Left cardiac atrium (tissue), 4 donors: ENCODE measurements at regions not wholly inside any gene's neighbourhood (a gene's known extent, or its start where the extent isn't known, plus 50 kb on each side); places are given as distances from the start of the nearest gene placed in this dataset.

ENCODE experiments used
- ATAC-seq, 2 donors: fragments of 200-7000 bp; cut with Tn5 transposase; one replicate each; pipeline ENCODE4 v1.9.1; 2020; ENCODE audit warnings: mild to moderate bottlenecking in 2 of 2, moderate library complexity in 2 of 2
- DNase-seq: peaks from one replicate; pipeline ENCODE4 v3.0.0-alpha.2; 2020
- intact Hi-C, 2 donors: fragments of 100-400 bp; cut with DNase I; formaldehyde crosslinking; loops; one replicate each; pipeline versions ENCODE4 v1.14.1 to v1.15.1; 2022 to 2023
- donor health status: DM: no; HTN: yes; CAD: no.
- donor health status: DM: no; HTN: yes; CAD: no; lungs with severe emphysema.
- donor health status: DM: yes; HTN: yes; CAD: no.
- donor health status: Dilated cardiomyopathy.

GRCh38 chr20:20850407-20850806 is 138.0 kb upstream of the RALGAPA2 start:
- ATAC-seq (no peak), DNase-seq (no peak)
- intact Hi-C loops, result loop anchor here in 1 of 2 donors (5.0 kb wide), 1 partner anchor 652 kb away; no protein-coding TSS in a partner anchor

- ATAC-seq (no peak), DNase-seq (no peak)
- intact Hi-C loops, result no loop called here
Measured at GRCh38 chr20:20849161-20849560, 136.7 kb upstream of the RALGAPA2 start.

- no peak for ATAC-seq
- no peak for DNase-seq
- intact Hi-C loops, result no loop called here
Measured at GRCh38 chr20:20847814-20848213, 135.4 kb upstream of the RALGAPA2 start.

GRCh38 chr20:20843982-20844381 is 131.5 kb upstream of the RALGAPA2 start:
- ATAC-seq (no peak), DNase-seq (no peak)
- intact Hi-C loops, result no loop called here

- no peak for DNase-seq
- no peak for ATAC-seq
- intact Hi-C loops, result loop anchor here in 1 of 2 donors (5.0 to 10.0 kb wide), 2 partner anchors 663 to 775 kb away; no protein-coding TSS in a partner anchor
Measured at GRCh38 chr20:20839771-20840170, 127.3 kb upstream of the RALGAPA2 start.

- ATAC-seq, result peak; percentile 57 to 73
- intact Hi-C loops, result loop anchor here in 1 of 2 donors (5.0 to 10.0 kb wide), 2 partner anchors 665 to 777 kb away; no protein-coding TSS in a partner anchor
- peak; percentile 51 for DNase-seq
Measured at GRCh38 chr20:20837574-20838021, 125.2 kb upstream of the RALGAPA2 start.

- DNase-seq (no peak), ATAC-seq (no peak)
- intact Hi-C loops, result loop anchor here in 1 of 2 donors (5.0 to 10.0 kb wide), 2 partner anchors 665 to 778 kb away; no protein-coding TSS in a partner anchor
Measured at GRCh38 chr20:20836836-20837235, 124.4 kb upstream of the RALGAPA2 start.

GRCh38 chr20:20835897-20836296 is 123.5 kb upstream of the RALGAPA2 start:
- ATAC-seq (peak in 1 of 2 donors; percentile 31), DNase-seq (no peak)
- intact Hi-C loops, result loop anchor here in 1 of 2 donors (5.0 to 10.0 kb wide), 2 partner anchors 666 to 779 kb away; no protein-coding TSS in a partner anchor

GRCh38 chr20:20834008-20834407 is 121.6 kb upstream of the RALGAPA2 start:
- intact Hi-C loops, result loop anchor here in 1 of 2 donors (10.0 kb wide), 1 partner anchor 781 kb away; no protein-coding TSS in a partner anchor

GRCh38 chr20:20832715-20833114 is 120.3 kb upstream of the RALGAPA2 start:
- intact Hi-C loops, result loop anchor here in 1 of 2 donors (10.0 kb wide), 1 partner anchor 782 kb away; no protein-coding TSS in a partner anchor
- no peak for ATAC-seq
- no peak for DNase-seq

More at GRCh38 chr20:20834008-20834407, 121.6 kb upstream of the RALGAPA2 start:
- DNase-seq (no peak), ATAC-seq (no peak)

- intact Hi-C loops, result loop anchor here in 1 of 2 donors (10.0 kb wide), 1 partner anchor 783 kb away; no protein-coding TSS in a partner anchor
- DNase-seq (no peak), ATAC-seq (no peak)
Measured at GRCh38 chr20:20831794-20832193, 119.3 kb upstream of the RALGAPA2 start.

GRCh38 chr20:20829681-20830080 is 117.2 kb upstream of the RALGAPA2 start:
- DNase-seq (no peak), ATAC-seq (no peak)
- intact Hi-C loops, result loop anchor here in 1 of 2 donors (10.0 kb wide), 1 partner anchor 785 kb away; no protein-coding TSS in a partner anchor

- ATAC-seq, result no peak
- DNase-seq, result no peak
- intact Hi-C loops, result no loop called here
Measured at GRCh38 chr20:20827992-20828597, 115.7 kb upstream of the RALGAPA2 start.

- intact Hi-C loops, result loop anchor here (1.0 to 5.0 kb wide), 2 partner anchors 158 to 160 kb away; no protein-coding TSS in a partner anchor
- ATAC-seq (peak; percentile 72), DNase-seq (peak; percentile 58)
Measured at GRCh38 chr20:20824924-20825584, 112.6 kb upstream of the RALGAPA2 start.

GRCh38 chr20:20823476-20823881 is 111.0 kb upstream of the RALGAPA2 start:
- intact Hi-C loops, result loop anchor here in 1 of 2 donors (5.0 kb wide), 1 partner anchor 156 kb away; no protein-coding TSS in a partner anchor
- DNase-seq (no peak), ATAC-seq (peak; percentile 14 to 64)

- ATAC-seq (no peak), DNase-seq (no peak)
- intact Hi-C loops, result loop anchor here in 1 of 2 donors (5.0 kb wide), 1 partner anchor 154 kb away; no protein-coding TSS in a partner anchor
Measured at GRCh38 chr20:20821484-20822260, 109.2 kb upstream of the RALGAPA2 start.

- DNase-seq (no peak), ATAC-seq (no peak)
- intact Hi-C loops, result loop anchor here in 1 of 2 donors (5.0 kb wide), 1 partner anchor 154 kb away; no protein-coding TSS in a partner anchor
Measured at GRCh38 chr20:20820785-20821483, 108.5 kb upstream of the RALGAPA2 start.

- intact Hi-C loops, result loop anchor here in 1 of 2 donors (5.0 kb wide), 1 partner anchor 153 kb away; no protein-coding TSS in a partner anchor
- no peak for DNase-seq
- ATAC-seq, result no peak
Measured at GRCh38 chr20:20820104-20820503, 107.7 kb upstream of the RALGAPA2 start.
